ENCODE measurements at regions not wholly inside any gene's neighbourhood (a gene's known extent, or its start where the extent isn't known, plus 50 kb on each side); places are given as distances from the start of the nearest gene placed in this dataset.

DNA sequence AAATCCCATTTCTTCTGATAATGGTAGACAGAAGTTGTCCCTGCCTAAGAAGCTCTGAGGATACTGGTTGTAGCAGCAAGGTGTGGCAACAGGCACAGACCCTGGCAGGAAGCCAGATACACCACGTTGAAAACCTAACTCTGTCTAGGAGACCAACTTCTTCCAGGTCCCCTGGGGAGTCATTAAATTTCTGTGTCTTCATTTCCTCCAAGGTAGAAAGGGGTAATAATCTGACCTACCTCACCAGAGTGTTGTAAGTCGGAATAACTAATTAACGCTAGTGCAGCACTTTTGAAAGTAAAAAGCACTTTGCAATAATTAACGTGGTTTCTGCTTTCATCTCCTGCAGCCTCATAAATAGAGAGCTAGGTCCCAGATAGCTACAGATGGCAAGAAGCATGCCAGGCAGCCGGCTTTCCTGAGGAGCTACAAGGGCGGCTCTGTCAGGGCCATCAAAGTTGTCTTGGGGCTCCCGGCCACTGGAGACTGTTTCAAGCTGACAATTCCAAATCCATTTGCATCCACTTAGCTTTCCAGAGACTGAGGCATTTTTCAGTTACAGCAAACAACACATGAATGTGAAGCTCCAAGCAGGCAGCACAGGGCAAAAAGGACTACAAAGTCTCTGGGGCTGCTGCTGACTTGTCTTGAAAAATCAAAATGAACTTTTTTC is 176.2 kb downstream of the FOXO1 start:
- no peak overlapping the region for H4K91ac ChIP-seq (ENCODE audit: low read depth, low read length)
- no peak overlapping the region for H3K18ac ChIP-seq (ENCODE audit: low read length)
- H3K36me3 ChIP-seq (ENCODE audit: control insufficient read depth in 1 of 2, insufficient read depth in 2 of 2, low read length in 2 of 2): no peaks in the 10 kb centered on the region
- no peak overlapping the region for H2AFZ ChIP-seq (ENCODE audit: insufficient read depth, low read length, poor library complexity)
- H3K4ac ChIP-seq (ENCODE audit: low read depth, low read length): no peak overlapping the region
- H3K27me3 ChIP-seq (ENCODE audit: insufficient read depth, low read length): no peaks in the 10 kb centered on the region
- H3K4me3 ChIP-seq (ENCODE audit: low read depth, low read length): no peak overlapping the region
- no peak overlapping the region for H2BK120ac ChIP-seq (ENCODE audit: insufficient read depth, low read length, poor library complexity)
- H3K23ac ChIP-seq (ENCODE audit: low read length): no peak overlapping the region
- no peak overlapping the region for H4K12ac ChIP-seq (ENCODE audit: low read depth, low read length)
- DNase-seq: no peak
- no peak overlapping the region for H3K14ac ChIP-seq (ENCODE audit: low read length)
- WGBS (ENCODE audit: extremely low coverage, insufficient coverage, insufficient read length): no CpG with 5 or more reads among the region's 7 CpGs
- no peak overlapping the region for H3K4me2 ChIP-seq (ENCODE audit: low read length)
- H3K4me1 ChIP-seq (ENCODE audit: control insufficient read depth in 1 of 2, insufficient read depth in 2 of 2, low read length in 2 of 2): peaks cover 0 to 2% of the 10 kb centered on the region in 2 experiments
- no peaks in the 10 kb centered on the region for H3K9me3 ChIP-seq (ENCODE audit: insufficient read depth, low read depth, low read length)
- no peak overlapping the region for H2BK5ac ChIP-seq (ENCODE audit: low read depth, low read length, poor library complexity)
- H3K9ac ChIP-seq (ENCODE audit: low read length): no peak overlapping the region
- no peaks in the 10 kb centered on the region for H3K79me2 ChIP-seq (ENCODE audit: control insufficient read depth, insufficient read depth, low read length, poor library complexity)
- no peak overlapping the region for H2AK5ac ChIP-seq (ENCODE audit: low read length)
- H2BK12ac ChIP-seq (ENCODE audit: low read length): no peak overlapping the region
- H3K79me1 ChIP-seq (ENCODE audit: low read length): no peaks in the 10 kb centered on the region
- no peak overlapping the region for H4K8ac ChIP-seq (ENCODE audit: low read depth, low read length)
- H3K27ac ChIP-seq (ENCODE audit: low read depth, low read length): no peak overlapping the region

DNA sequence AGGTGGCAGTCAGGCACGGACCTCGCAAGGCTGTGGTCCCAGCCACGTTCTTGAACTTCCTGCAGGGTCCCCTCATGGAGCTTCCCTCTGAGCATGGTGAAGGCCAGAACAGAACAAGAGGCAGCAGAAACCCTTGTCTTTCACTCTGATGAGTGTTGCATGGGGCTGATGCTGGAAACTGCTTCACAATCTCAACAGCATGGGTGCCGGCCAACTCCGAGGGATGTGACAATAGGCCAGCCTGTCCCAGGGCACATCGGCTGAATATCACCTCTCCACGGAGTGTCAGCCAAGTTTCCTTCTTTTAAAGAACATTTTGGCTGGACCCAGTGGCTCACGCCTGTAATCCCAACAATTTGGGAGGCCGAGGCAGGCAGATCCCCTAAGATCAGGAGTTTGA is 173.9 kb downstream of the FOXO1 start:
- H3K4me3 ChIP-seq (ENCODE audit: low read depth, low read length): no peak overlapping the region
- WGBS (ENCODE audit: extremely low coverage, insufficient coverage, insufficient read length): no CpG with 5 or more reads among the region's 9 CpGs
- DNase-seq: no peak
- no peak overlapping the region for H2BK5ac ChIP-seq (ENCODE audit: low read depth, low read length, poor library complexity)
- H3K9ac ChIP-seq (ENCODE audit: low read length): no peak overlapping the region
- H2BK120ac ChIP-seq (ENCODE audit: insufficient read depth, low read length, poor library complexity): no peak overlapping the region
- no peak overlapping the region for H3K14ac ChIP-seq (ENCODE audit: low read length)
- no peaks in the 10 kb centered on the region for H3K27me3 ChIP-seq (ENCODE audit: insufficient read depth, low read length)
- no peak overlapping the region for H2BK12ac ChIP-seq (ENCODE audit: low read length)
- H3K18ac ChIP-seq (ENCODE audit: low read length): no peak overlapping the region
- H3K4ac ChIP-seq (ENCODE audit: low read depth, low read length): no peak overlapping the region
- H2AK5ac ChIP-seq (ENCODE audit: low read length): no peak overlapping the region
- no peak overlapping the region for H4K12ac ChIP-seq (ENCODE audit: low read depth, low read length)
- H3K9me3 ChIP-seq (ENCODE audit: insufficient read depth, low read depth, low read length): no peaks in the 10 kb centered on the region
- peaks cover under 1 to 2% of the 10 kb centered on the region in 2 experiments for H3K4me1 ChIP-seq (ENCODE audit: control insufficient read depth in 1 of 2, insufficient read depth in 2 of 2, low read length in 2 of 2)
- no peak overlapping the region for H3K27ac ChIP-seq (ENCODE audit: low read depth, low read length)
- H2AFZ ChIP-seq (ENCODE audit: insufficient read depth, low read length, poor library complexity): no peak overlapping the region
- no peaks in the 10 kb centered on the region for H3K36me3 ChIP-seq (ENCODE audit: control insufficient read depth in 1 of 2, insufficient read depth in 2 of 2, low read length in 2 of 2)
- no peaks in the 10 kb centered on the region for H3K79me2 ChIP-seq (ENCODE audit: control insufficient read depth, insufficient read depth, low read length, poor library complexity)
- no peak overlapping the region for H3K4me2 ChIP-seq (ENCODE audit: low read length)
- H3K79me1 ChIP-seq (ENCODE audit: low read length): no peaks in the 10 kb centered on the region
- no peak overlapping the region for H4K91ac ChIP-seq (ENCODE audit: low read depth, low read length)
- no peak overlapping the region for H3K23ac ChIP-seq (ENCODE audit: low read length)
- H4K8ac ChIP-seq (ENCODE audit: low read depth, low read length): no peak overlapping the region

DNA sequence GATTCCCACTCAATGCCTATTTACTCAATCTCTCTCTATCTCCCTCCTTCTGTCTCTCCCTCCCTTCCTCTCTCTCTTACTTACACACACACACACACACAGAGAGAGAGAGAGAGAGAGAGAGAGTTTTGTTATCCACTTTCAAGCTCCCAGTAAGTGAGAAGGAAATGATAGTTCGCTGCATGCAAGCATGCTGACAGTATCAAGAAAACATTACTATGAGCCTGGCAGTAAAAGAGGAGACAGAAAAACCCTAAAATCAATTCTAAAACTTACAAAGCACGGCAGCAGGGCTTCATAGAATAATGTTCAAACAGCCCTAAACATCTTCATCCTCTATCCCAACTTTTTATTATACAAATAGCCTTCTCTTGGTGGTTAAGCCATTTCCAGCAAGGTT is 171.9 kb downstream of the FOXO1 start:
- H3K79me1 ChIP-seq (ENCODE audit: low read length): no peaks in the 10 kb centered on the region
- H2AK5ac ChIP-seq (ENCODE audit: low read length): no peak overlapping the region
- H2BK120ac ChIP-seq (ENCODE audit: insufficient read depth, low read length, poor library complexity): no peak overlapping the region
- no peak overlapping the region for H2BK5ac ChIP-seq (ENCODE audit: low read depth, low read length, poor library complexity)
- DNase-seq: no peak
- no peak overlapping the region for H2AFZ ChIP-seq (ENCODE audit: insufficient read depth, low read length, poor library complexity)
- H3K4me2 ChIP-seq (ENCODE audit: low read length): no peak overlapping the region
- WGBS (ENCODE audit: extremely low coverage, insufficient coverage, insufficient read length): no CpG with 5 or more reads among the region's 2 CpGs
- H3K4ac ChIP-seq (ENCODE audit: low read depth, low read length): no peak overlapping the region
- H4K8ac ChIP-seq (ENCODE audit: low read depth, low read length): no peak overlapping the region
- H3K79me2 ChIP-seq (ENCODE audit: control insufficient read depth, insufficient read depth, low read length, poor library complexity): no peaks in the 10 kb centered on the region
- H3K14ac ChIP-seq (ENCODE audit: low read length): no peak overlapping the region
- peaks cover 4 to 7% of the 10 kb centered on the region in 2 experiments for H3K4me1 ChIP-seq (ENCODE audit: control insufficient read depth in 1 of 2, insufficient read depth in 2 of 2, low read length in 2 of 2)
- H2BK12ac ChIP-seq (ENCODE audit: low read length): no peak overlapping the region
- H3K36me3 ChIP-seq (ENCODE audit: control insufficient read depth in 1 of 2, insufficient read depth in 2 of 2, low read length in 2 of 2): no peaks in the 10 kb centered on the region
- no peak overlapping the region for H3K23ac ChIP-seq (ENCODE audit: low read length)
- no peak overlapping the region for H4K12ac ChIP-seq (ENCODE audit: low read depth, low read length)
- no peak overlapping the region for H3K9ac ChIP-seq (ENCODE audit: low read length)
- no peak overlapping the region for H3K18ac ChIP-seq (ENCODE audit: low read length)
- H3K9me3 ChIP-seq (ENCODE audit: insufficient read depth, low read depth, low read length): no peaks in the 10 kb centered on the region
- H4K91ac ChIP-seq (ENCODE audit: low read depth, low read length): no peak overlapping the region
- H3K27me3 ChIP-seq (ENCODE audit: insufficient read depth, low read length): no peaks in the 10 kb centered on the region
- no peak overlapping the region for H3K27ac ChIP-seq (ENCODE audit: low read depth, low read length)
- no peak overlapping the region for H3K4me3 ChIP-seq (ENCODE audit: low read depth, low read length)

DNA sequence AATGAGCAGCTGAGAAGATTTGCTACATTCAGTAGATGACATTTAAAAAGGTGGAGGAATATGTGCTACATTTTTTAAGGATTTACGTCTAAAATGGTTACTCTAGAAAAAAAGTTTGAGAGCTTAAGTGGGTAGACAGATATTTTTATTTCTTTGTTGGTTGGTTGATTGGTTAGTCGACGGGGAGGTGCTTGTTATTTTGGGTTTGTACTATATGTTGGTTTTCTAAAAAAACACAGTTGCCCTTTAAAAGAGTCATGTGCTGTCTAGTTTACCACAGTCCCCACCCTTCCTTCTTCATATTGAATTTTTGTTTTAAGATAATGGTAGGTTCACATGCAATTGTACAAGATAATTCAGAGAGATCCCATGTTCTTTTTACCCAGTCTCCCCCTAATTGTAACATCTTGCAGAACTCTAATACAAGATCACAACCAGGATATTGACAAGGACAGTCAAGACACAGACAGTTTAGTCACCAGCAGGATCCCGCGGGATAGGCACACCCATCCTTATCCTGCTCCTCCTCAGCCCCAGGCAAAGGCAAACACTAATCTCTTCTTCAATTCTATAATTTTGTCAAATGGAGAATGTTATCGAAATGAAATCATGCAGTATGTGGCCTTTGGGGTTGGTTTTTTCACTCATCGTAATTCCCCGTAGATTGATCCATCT is 171.4 kb downstream of the FOXO1 start:
- Histone ChIP-seq H2AFZ (ENCODE audit: insufficient read depth, low read length, poor library complexity) (no peak overlapping the region), H3K23ac (ENCODE audit: low read length) (no peak overlapping the region), H3K27ac (ENCODE audit: low read depth, low read length) (no peak overlapping the region), H4K8ac (ENCODE audit: low read depth, low read length) (no peak overlapping the region), H3K79me2 (ENCODE audit: control insufficient read depth, insufficient read depth, low read length, poor library complexity) (no peaks in the 10 kb centered on the region), H3K4me1 (ENCODE audit: control insufficient read depth in 1 of 2, insufficient read depth in 2 of 2, low read length in 2 of 2) (peaks cover 4 to 6% of the 10 kb centered on the region in 2 experiments), H2BK120ac (ENCODE audit: insufficient read depth, low read length, poor library complexity) (no peak overlapping the region), H2BK5ac (ENCODE audit: low read depth, low read length, poor library complexity) (no peak overlapping the region), H4K91ac (ENCODE audit: low read depth, low read length) (no peak overlapping the region), H2AK5ac (ENCODE audit: low read length) (no peak overlapping the region), H3K4me2 (ENCODE audit: low read length) (no peak overlapping the region), H3K27me3 (ENCODE audit: insufficient read depth, low read length) (no peaks in the 10 kb centered on the region), H3K79me1 (ENCODE audit: low read length) (no peaks in the 10 kb centered on the region), H3K18ac (ENCODE audit: low read length) (no peak overlapping the region), H3K36me3 (ENCODE audit: control insufficient read depth in 1 of 2, insufficient read depth in 2 of 2, low read length in 2 of 2) (no peaks in the 10 kb centered on the region), H3K9me3 (ENCODE audit: insufficient read depth, low read depth, low read length) (no peaks in the 10 kb centered on the region), H4K12ac (ENCODE audit: low read depth, low read length) (no peak overlapping the region), H3K14ac (ENCODE audit: low read length) (no peak overlapping the region), H3K9ac (ENCODE audit: low read length) (no peak overlapping the region), H3K4me3 (ENCODE audit: low read depth, low read length) (no peak overlapping the region), H2BK12ac (ENCODE audit: low read length) (no peak overlapping the region), H3K4ac (ENCODE audit: low read depth, low read length) (no peak overlapping the region)
- no peak for DNase-seq
- 100% methylated on average over 2 of the region's 8 CpGs for WGBS (ENCODE audit: extremely low coverage, insufficient coverage, insufficient read length)

Data from trophoblast cell (in vitro differentiated cells and primary cell).